ENCODE measurements at regions not wholly inside any gene's neighbourhood (a gene's known extent, or its start where the extent isn't known, plus 50 kb on each side); places are given as distances from the start of the nearest gene placed in this dataset.

DNA sequence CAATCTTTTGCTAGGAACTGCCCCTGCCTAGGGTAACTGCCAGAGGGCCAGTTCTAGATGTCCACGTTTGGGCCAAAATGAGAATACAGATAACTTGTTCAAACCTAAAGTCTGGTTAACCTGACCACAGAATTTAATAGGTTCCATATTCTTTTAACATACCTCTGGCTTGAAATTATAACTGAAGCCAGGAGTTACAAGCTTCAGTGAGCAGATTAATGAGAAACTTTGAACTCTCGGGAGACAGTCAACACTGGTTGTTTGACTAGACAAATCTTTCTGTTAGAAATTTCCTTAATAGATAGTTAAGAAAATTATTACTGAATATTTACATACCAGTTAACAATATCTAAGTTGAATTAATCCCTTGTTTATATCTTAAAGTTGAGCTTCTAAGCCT, 110.0 kb upstream of the KLF7 start:
- Histone ChIP-seq H3K27me3 (ENCODE audit: control insufficient read depth in 1 of 2, insufficient read depth in 2 of 2, low read length in 2 of 2) (no peaks in the 10 kb centered on the region), H3K27ac (ENCODE audit: low read depth, low read length) (no peak overlapping the region), H3K4me1 (ENCODE audit: control insufficient read depth in 1 of 2, insufficient read depth in 2 of 2, low read length in 2 of 2) (no peaks in the 10 kb centered on the region), H3K4me3 (ENCODE audit: low read depth in 1 of 2, low read length in 2 of 2) (no peak overlapping the region), H3K36me3 (ENCODE audit: control insufficient read depth in 1 of 2, insufficient read depth in 2 of 2, low read length in 2 of 2) (no peaks in the 10 kb centered on the region), H3K9me3 (ENCODE audit: control insufficient read depth in 1 of 2, low read length in 2 of 2) (no peaks in the 10 kb centered on the region), H3K9ac (ENCODE audit: low read depth in 1 of 2, low read length in 2 of 2) (no peak overlapping the region)

DNA sequence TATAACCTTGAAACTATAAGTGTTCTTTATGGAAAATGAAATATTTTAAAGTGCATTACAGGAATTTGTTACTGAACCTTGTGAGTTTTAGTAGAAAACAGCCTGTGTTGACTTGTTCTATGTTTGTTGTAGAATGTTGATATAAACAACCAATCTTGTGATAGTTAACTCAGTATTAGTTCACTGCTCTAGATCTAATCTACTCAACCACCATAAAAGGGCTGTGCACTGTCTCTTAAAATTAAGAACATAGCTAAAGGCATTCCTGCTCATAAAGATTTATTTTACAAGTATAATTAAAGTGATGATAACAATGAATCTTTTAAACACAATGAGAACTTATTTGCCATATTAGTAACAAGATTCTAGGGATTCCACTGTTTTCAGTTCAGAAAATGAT, 110.5 kb upstream of the KLF7 start:
- Histone ChIP-seq H3K9me3 (ENCODE audit: control insufficient read depth in 1 of 2, low read length in 2 of 2) (no peaks in the 10 kb centered on the region), H3K4me1 (ENCODE audit: control insufficient read depth in 1 of 2, insufficient read depth in 2 of 2, low read length in 2 of 2) (no peaks in the 10 kb centered on the region), H3K4me3 (ENCODE audit: low read depth in 1 of 2, low read length in 2 of 2) (no peak overlapping the region), H3K9ac (ENCODE audit: low read depth in 1 of 2, low read length in 2 of 2) (no peak overlapping the region), H3K27me3 (ENCODE audit: control insufficient read depth in 1 of 2, insufficient read depth in 2 of 2, low read length in 2 of 2) (no peaks in the 10 kb centered on the region), H3K36me3 (ENCODE audit: control insufficient read depth in 1 of 2, insufficient read depth in 2 of 2, low read length in 2 of 2) (no peaks in the 10 kb centered on the region), H3K27ac (ENCODE audit: low read depth, low read length) (no peak overlapping the region)

GRCh38 chr2:207276858-207277257, 111.1 kb upstream of the KLF7 start:
- Histone ChIP-seq H3K4me1 (ENCODE audit: control insufficient read depth in 1 of 2, insufficient read depth in 2 of 2, low read length in 2 of 2) (no peaks in the 10 kb centered on the region), H3K36me3 (ENCODE audit: control insufficient read depth in 1 of 2, insufficient read depth in 2 of 2, low read length in 2 of 2) (no peaks in the 10 kb centered on the region), H3K27ac (ENCODE audit: low read depth, low read length) (no peak overlapping the region), H3K9me3 (ENCODE audit: control insufficient read depth in 1 of 2, low read length in 2 of 2) (no peaks in the 10 kb centered on the region), H3K4me3 (ENCODE audit: low read depth in 1 of 2, low read length in 2 of 2) (no peak overlapping the region), H3K9ac (ENCODE audit: low read depth in 1 of 2, low read length in 2 of 2) (no peak overlapping the region), H3K27me3 (ENCODE audit: control insufficient read depth in 1 of 2, insufficient read depth in 2 of 2, low read length in 2 of 2) (no peaks in the 10 kb centered on the region)

- no peaks in the 10 kb centered on the region for H3K4me1 ChIP-seq (ENCODE audit: control insufficient read depth in 1 of 2, insufficient read depth in 2 of 2, low read length in 2 of 2)
- H3K27me3 ChIP-seq (ENCODE audit: control insufficient read depth in 1 of 2, insufficient read depth in 2 of 2, low read length in 2 of 2): no peaks in the 10 kb centered on the region
- H3K4me3 ChIP-seq (ENCODE audit: low read depth in 1 of 2, low read length in 2 of 2): no peak overlapping the region
- H3K9me3 ChIP-seq (ENCODE audit: control insufficient read depth in 1 of 2, low read length in 2 of 2): no peaks in the 10 kb centered on the region
- H3K9ac ChIP-seq (ENCODE audit: low read depth in 1 of 2, low read length in 2 of 2): no peak overlapping the region
- no peaks in the 10 kb centered on the region for H3K36me3 ChIP-seq (ENCODE audit: control insufficient read depth in 1 of 2, insufficient read depth in 2 of 2, low read length in 2 of 2)
- H3K27ac ChIP-seq (ENCODE audit: low read depth, low read length): no peak overlapping the region
Observed at GRCh38 chr2:207279520-207279919, 113.8 kb upstream of the KLF7 start.

DNA sequence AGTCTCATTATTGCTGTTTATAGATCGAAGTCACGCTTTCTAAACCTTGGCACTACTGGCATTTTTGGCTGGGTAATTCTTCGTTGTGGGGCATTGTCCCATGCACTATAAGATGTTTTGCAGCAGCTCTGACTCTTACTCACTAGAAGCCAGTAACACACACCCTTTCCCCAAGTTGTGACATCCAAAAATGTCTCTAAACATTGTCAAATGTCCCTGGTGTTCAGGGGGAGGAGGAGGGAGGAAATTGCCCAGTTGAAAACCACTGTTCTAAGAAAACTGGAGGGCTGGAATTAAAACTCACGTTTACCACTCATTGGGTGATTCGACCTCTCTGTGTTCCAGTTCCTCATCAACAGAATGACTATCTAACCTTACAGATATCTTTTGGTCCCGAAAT, 115.7 kb upstream of the KLF7 start:
- H3K27me3 ChIP-seq (ENCODE audit: control insufficient read depth in 1 of 2, insufficient read depth in 2 of 2, low read length in 2 of 2): no peaks in the 10 kb centered on the region
- H3K36me3 ChIP-seq (ENCODE audit: control insufficient read depth in 1 of 2, insufficient read depth in 2 of 2, low read length in 2 of 2): no peaks in the 10 kb centered on the region
- no peak overlapping the region for H3K4me3 ChIP-seq (ENCODE audit: low read depth in 1 of 2, low read length in 2 of 2)
- no peak overlapping the region for H3K27ac ChIP-seq (ENCODE audit: low read depth, low read length)
- no peak overlapping the region for H3K9ac ChIP-seq (ENCODE audit: low read depth in 1 of 2, low read length in 2 of 2)
- H3K9me3 ChIP-seq (ENCODE audit: control insufficient read depth in 1 of 2, low read length in 2 of 2): no peaks in the 10 kb centered on the region
- H3K4me1 ChIP-seq (ENCODE audit: control insufficient read depth in 1 of 2, insufficient read depth in 2 of 2, low read length in 2 of 2): no peaks in the 10 kb centered on the region

GRCh38 chr2:207282916-207283315, 117.2 kb upstream of the KLF7 start:
- Histone ChIP-seq H3K27ac (ENCODE audit: low read depth, low read length) (no peak overlapping the region), H3K27me3 (ENCODE audit: control insufficient read depth in 1 of 2, insufficient read depth in 2 of 2, low read length in 2 of 2) (no peaks in the 10 kb centered on the region), H3K4me1 (ENCODE audit: control insufficient read depth in 1 of 2, insufficient read depth in 2 of 2, low read length in 2 of 2) (no peaks in the 10 kb centered on the region), H3K9me3 (ENCODE audit: control insufficient read depth in 1 of 2, low read length in 2 of 2) (no peaks in the 10 kb centered on the region), H3K4me3 (ENCODE audit: low read depth in 1 of 2, low read length in 2 of 2) (no peak overlapping the region), H3K9ac (ENCODE audit: low read depth in 1 of 2, low read length in 2 of 2) (no peak overlapping the region), H3K36me3 (ENCODE audit: control insufficient read depth in 1 of 2, insufficient read depth in 2 of 2, low read length in 2 of 2) (no peaks in the 10 kb centered on the region)

DNA sequence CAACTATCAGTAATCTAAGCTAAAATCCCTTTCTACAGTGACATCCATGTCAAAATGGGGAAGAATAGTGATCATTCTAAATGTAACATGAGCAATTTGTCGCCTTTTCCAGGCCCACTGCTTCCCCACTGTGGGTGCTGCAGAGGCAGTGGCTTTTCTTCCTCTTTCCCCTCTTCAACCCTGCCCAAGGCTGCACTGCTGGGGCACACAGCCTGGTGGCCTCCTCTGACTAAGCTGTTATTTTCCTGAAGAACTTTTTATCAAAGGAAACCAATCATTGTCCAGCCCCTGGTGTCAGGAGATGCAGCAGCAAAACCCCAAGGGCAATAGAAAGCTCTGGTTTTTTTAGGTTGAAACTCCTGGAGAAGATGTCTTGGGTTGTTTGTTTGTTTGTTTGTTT, 117.6 kb upstream of the KLF7 start:
- Histone ChIP-seq H3K4me1 (ENCODE audit: control insufficient read depth in 1 of 2, insufficient read depth in 2 of 2, low read length in 2 of 2) (no peaks in the 10 kb centered on the region), H3K9ac (ENCODE audit: low read depth in 1 of 2, low read length in 2 of 2) (no peak overlapping the region), H3K4me3 (ENCODE audit: low read depth in 1 of 2, low read length in 2 of 2) (no peak overlapping the region), H3K27me3 (ENCODE audit: control insufficient read depth in 1 of 2, insufficient read depth in 2 of 2, low read length in 2 of 2) (no peaks in the 10 kb centered on the region), H3K36me3 (ENCODE audit: control insufficient read depth in 1 of 2, insufficient read depth in 2 of 2, low read length in 2 of 2) (no peaks in the 10 kb centered on the region), H3K27ac (ENCODE audit: low read depth, low read length) (no peak overlapping the region), H3K9me3 (ENCODE audit: control insufficient read depth in 1 of 2, low read length in 2 of 2) (no peaks in the 10 kb centered on the region)

- Histone ChIP-seq H3K4me3 (ENCODE audit: low read depth in 1 of 2, low read length in 2 of 2) (no peak overlapping the region), H3K27me3 (ENCODE audit: control insufficient read depth in 1 of 2, insufficient read depth in 2 of 2, low read length in 2 of 2) (no peaks in the 10 kb centered on the region), H3K36me3 (ENCODE audit: control insufficient read depth in 1 of 2, insufficient read depth in 2 of 2, low read length in 2 of 2) (no peaks in the 10 kb centered on the region), H3K4me1 (ENCODE audit: control insufficient read depth in 1 of 2, insufficient read depth in 2 of 2, low read length in 2 of 2) (no peaks in the 10 kb centered on the region), H3K9ac (ENCODE audit: low read depth in 1 of 2, low read length in 2 of 2) (no peak overlapping the region), H3K27ac (ENCODE audit: low read depth, low read length) (no peak overlapping the region), H3K9me3 (ENCODE audit: control insufficient read depth in 1 of 2, low read length in 2 of 2) (no peaks in the 10 kb centered on the region)
Observed at GRCh38 chr2:207284556-207285472, 119.1 kb upstream of the KLF7 start.

- no peaks in the 10 kb centered on the region for H3K27me3 ChIP-seq (ENCODE audit: control insufficient read depth in 1 of 2, insufficient read depth in 2 of 2, low read length in 2 of 2)
- H3K9ac ChIP-seq (ENCODE audit: low read depth in 1 of 2, low read length in 2 of 2): no peak overlapping the region
- no peak overlapping the region for H3K4me3 ChIP-seq (ENCODE audit: low read depth in 1 of 2, low read length in 2 of 2)
- no peaks in the 10 kb centered on the region for H3K4me1 ChIP-seq (ENCODE audit: control insufficient read depth in 1 of 2, insufficient read depth in 2 of 2, low read length in 2 of 2)
- no peak overlapping the region for H3K27ac ChIP-seq (ENCODE audit: low read depth, low read length)
- no peaks in the 10 kb centered on the region for H3K36me3 ChIP-seq (ENCODE audit: control insufficient read depth in 1 of 2, insufficient read depth in 2 of 2, low read length in 2 of 2)
- H3K9me3 ChIP-seq (ENCODE audit: control insufficient read depth in 1 of 2, low read length in 2 of 2): no peaks in the 10 kb centered on the region
Observed at GRCh38 chr2:207285473-207285815, 119.7 kb upstream of the KLF7 start.

DNA sequence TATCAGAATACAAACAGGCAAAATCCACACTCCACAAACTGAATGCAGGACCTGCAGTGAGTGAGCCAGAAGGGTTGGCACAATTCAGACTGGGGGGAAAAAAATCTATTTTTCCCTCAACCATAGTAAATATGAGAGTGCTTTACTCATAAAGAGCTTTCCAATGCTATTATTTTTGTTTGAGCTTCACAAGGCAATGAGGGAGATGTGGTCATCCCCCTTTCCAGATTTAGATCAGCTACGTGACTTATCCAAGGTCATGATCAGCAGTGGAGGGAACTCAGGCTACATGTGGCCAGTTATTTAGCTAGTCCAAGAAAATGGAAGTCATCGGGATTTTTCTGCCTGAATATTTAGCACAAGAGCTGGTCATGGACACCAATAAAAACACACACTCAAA, 120.4 kb upstream of the KLF7 start:
- H3K9ac ChIP-seq (ENCODE audit: low read depth in 1 of 2, low read length in 2 of 2): no peak overlapping the region
- H3K27me3 ChIP-seq (ENCODE audit: control insufficient read depth in 1 of 2, insufficient read depth in 2 of 2, low read length in 2 of 2): no peaks in the 10 kb centered on the region
- H3K4me3 ChIP-seq (ENCODE audit: low read depth in 1 of 2, low read length in 2 of 2): no peak overlapping the region
- H3K4me1 ChIP-seq (ENCODE audit: control insufficient read depth in 1 of 2, insufficient read depth in 2 of 2, low read length in 2 of 2): no peaks in the 10 kb centered on the region
- H3K27ac ChIP-seq (ENCODE audit: low read depth, low read length): no peak overlapping the region
- no peaks in the 10 kb centered on the region for H3K36me3 ChIP-seq (ENCODE audit: control insufficient read depth in 1 of 2, insufficient read depth in 2 of 2, low read length in 2 of 2)
- H3K9me3 ChIP-seq (ENCODE audit: control insufficient read depth in 1 of 2, low read length in 2 of 2): no peaks in the 10 kb centered on the region

Measured in duodenal mucosa (tissue), 2 donors.